GM12878 (cell line): ENCODE measurements at regions not wholly inside any gene's neighbourhood (a gene's known extent, or its start where the extent isn't known, plus 50 kb on each side); places are given as distances from the start of the nearest gene placed in this dataset.

ENCODE experiments used
- ASH2L ChIP-seq: fragments of 300-600, 200-600 bp; sonication (generic); IDR thresholded peaks from 2 replicates; pipeline ENCODE4 v1.6.1; 2017; ENCODE audit warnings: low read depth, mild to moderate bottlenecking, borderline replicate concordance
- CTCF ChIP-seq, 3 experiments: IDR thresholded peaks in 2 of 3; conservative IDR thresholded peaks in 1 of 3; 2 replicates each; pipeline ENCODE4 v1.5.1; 2011; ENCODE audit warnings: low read depth in 3 of 3, low read length in 3 of 3, mild to moderate bottlenecking in 3 of 3, control low read depth in 2 of 3, moderate library complexity in 2 of 3, inconsistent platforms in 1 of 3, mixed read lengths in 1 of 3; ENCODE audit not compliant: control insufficient read depth in 2 of 3, insufficient read depth in 1 of 3; ENCODE audit errors: extremely low read depth in 1 of 3
- FOS ChIP-seq: IDR thresholded peaks from 3 replicates; pipeline ENCODE4 v1.6.1; 2011; ENCODE audit warnings: borderline replicate concordance; ENCODE audit not compliant: insufficient read length; ENCODE audit errors: extremely low read depth
- POLR2A ChIP-seq: IDR thresholded peaks from 2 replicates; pipeline ENCODE4 v1.6.1; 2011; ENCODE audit warnings: low read depth, mild to moderate bottlenecking, low read length
- YY1 ChIP-seq: IDR thresholded peaks from 2 replicates; pipeline ENCODE4 v1.6.1; 2011; ENCODE audit warnings: low read depth, mild to moderate bottlenecking, low read length
- ZBED1 ChIP-seq: IDR thresholded peaks from 2 replicates; pipeline ENCODE4 v1.6.1; 2016; ENCODE audit warnings: borderline replicate concordance

- TF ChIP-seq POLR2A (no peak), CTCF (IDR thresholded peaks at IDR 0.05 in 2 of 3, conservative IDR thresholded peaks at IDR 0.05 in 1 of 3; ENCODE audit: control insufficient read depth in 2 of 3, extremely low read depth in 1 of 3, insufficient read depth in 1 of 3, low read depth in 3 of 3, low read length in 3 of 3) (no peak), ZBED1 (no peak), ASH2L (no peak), FOS (no peak), YY1 (no peak)
These were observed 133.2 kb upstream of the DMAC1 start for GRCh38 chr9:7932767-7933166.
